ENCODE measurements at regions not wholly inside any gene's neighbourhood (a gene's known extent, or its start where the extent isn't known, plus 50 kb on each side); places are given as distances from the start of the nearest gene placed in this dataset.

GRCh38 chr10:21264271-21264670 lies 261.2 kb downstream of the SKIDA1 start:
- no peak overlapping the region for H3K4me3 ChIP-seq (ENCODE audit: low read depth, low read length)
- no peak for DNase-seq (ENCODE audit: low read depth)
- TF ChIP-seq CTCF (IDR thresholded peaks at IDR 0.05; ENCODE audit: control insufficient read depth, extremely low read depth, insufficient read depth) = no peak

- DNase-seq (ENCODE audit: low read depth) = no peak
- TF ChIP-seq CTCF (IDR thresholded peaks at IDR 0.05; ENCODE audit: control insufficient read depth, extremely low read depth, insufficient read depth) = no peak
- H3K4me3 ChIP-seq (ENCODE audit: low read depth, low read length) = no peak overlapping the region
Measured at GRCh38 chr10:21263839-21264238, 261.6 kb downstream of the SKIDA1 start.

- TF ChIP-seq CTCF (IDR thresholded peaks at IDR 0.05; ENCODE audit: control insufficient read depth, extremely low read depth, insufficient read depth) = no peak
- no peak overlapping the region for H3K4me3 ChIP-seq (ENCODE audit: low read depth, low read length)
- DNase-seq (ENCODE audit: low read depth) = no peak
Measured at GRCh38 chr10:21263263-21263803, 262.1 kb downstream of the SKIDA1 start.

- no peak overlapping the region for H3K4me3 ChIP-seq (ENCODE audit: low read depth, low read length)
- DNase-seq (ENCODE audit: low read depth) = no peak
- no peak for TF ChIP-seq CTCF (IDR thresholded peaks at IDR 0.05; ENCODE audit: control insufficient read depth, extremely low read depth, insufficient read depth)
Measured at GRCh38 chr10:21261842-21262294, 263.6 kb downstream of the SKIDA1 start.

GRCh38 chr10:21260506-21261149 lies 264.9 kb downstream of the SKIDA1 start:
- no peak overlapping the region for H3K4me3 ChIP-seq (ENCODE audit: low read depth, low read length)
- no peak for DNase-seq (ENCODE audit: low read depth)
- TF ChIP-seq CTCF (IDR thresholded peaks at IDR 0.05; ENCODE audit: control insufficient read depth, extremely low read depth, insufficient read depth) = no peak

- no peak for DNase-seq (ENCODE audit: low read depth)
- no peak for TF ChIP-seq CTCF (IDR thresholded peaks at IDR 0.05; ENCODE audit: control insufficient read depth, extremely low read depth, insufficient read depth)
- H3K4me3 ChIP-seq (ENCODE audit: low read depth, low read length) = no peak overlapping the region
Measured at GRCh38 chr10:21260066-21260465, 265.4 kb downstream of the SKIDA1 start.

GRCh38 chr10:21257919-21258318 lies 267.6 kb downstream of the SKIDA1 start:
- DNase-seq (ENCODE audit: low read depth) = no peak
- no peak overlapping the region for H3K4me3 ChIP-seq (ENCODE audit: low read depth, low read length)
- TF ChIP-seq CTCF (IDR thresholded peaks at IDR 0.05; ENCODE audit: control insufficient read depth, extremely low read depth, insufficient read depth) = no peak
